ENCODE measurements at regions not wholly inside any gene's neighbourhood (a gene's known extent, or its start where the extent isn't known, plus 50 kb on each side); places are given as distances from the start of the nearest gene placed in this dataset.

GRCh38 chr14:83021323-83021722, 1487.7 kb upstream of the SEL1L start:
- TF ChIP-seq CTCF (IDR thresholded peaks at IDR 0.05; ENCODE audit: control insufficient read depth, extremely low read depth, insufficient read depth) = no peak
- DNase-seq (ENCODE audit: low read depth) = no peak
- no peak overlapping the region for H3K4me3 ChIP-seq (ENCODE audit: low read depth, low read length)

DNA sequence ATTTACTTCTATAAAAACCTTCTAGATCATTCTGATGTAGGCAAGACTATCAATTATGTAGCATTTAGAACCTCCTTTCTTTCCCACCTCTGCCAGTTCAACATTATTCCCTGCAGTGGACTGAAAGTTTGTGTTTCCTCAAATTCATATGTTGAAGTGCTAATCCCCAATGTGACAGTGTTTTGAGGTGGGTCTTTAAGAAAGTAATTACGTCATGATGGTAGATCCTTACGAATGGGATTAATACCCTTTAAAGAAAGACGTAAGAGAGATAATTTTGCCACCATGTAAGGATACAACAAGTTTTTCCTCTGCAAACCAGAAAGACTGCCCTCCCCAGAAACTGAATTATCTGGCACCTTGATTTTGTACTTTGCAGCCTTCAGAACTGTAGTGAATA, 1489.7 kb upstream of the SEL1L start:
- no peak for DNase-seq (ENCODE audit: low read depth)
- TF ChIP-seq CTCF (IDR thresholded peaks at IDR 0.05; ENCODE audit: control insufficient read depth, extremely low read depth, insufficient read depth) = no peak
- H3K4me3 ChIP-seq (ENCODE audit: low read depth, low read length) = no peak overlapping the region

DNA sequence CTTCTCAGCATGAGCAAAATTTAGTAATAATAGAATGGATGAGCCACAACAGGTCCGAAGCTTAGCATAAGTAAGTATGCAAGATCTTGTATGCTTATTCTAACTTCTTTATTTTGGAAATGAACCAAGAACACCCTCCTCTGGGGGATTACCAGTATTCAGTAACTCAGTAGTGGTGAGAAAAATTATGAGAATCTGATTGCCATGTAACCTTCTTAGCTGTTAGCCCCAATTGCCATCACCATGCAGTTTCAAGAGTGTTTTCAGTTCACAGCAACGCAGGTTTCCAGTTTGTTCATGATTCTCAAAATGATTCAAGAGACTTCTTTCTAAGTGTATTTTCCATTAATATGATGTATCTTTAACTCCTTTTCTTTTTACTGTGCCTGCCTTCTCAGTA, 1507.6 kb upstream of the SEL1L start:
- no peak overlapping the region for H3K4me3 ChIP-seq (ENCODE audit: low read depth, low read length)
- no peak for TF ChIP-seq CTCF (IDR thresholded peaks at IDR 0.05; ENCODE audit: control insufficient read depth, extremely low read depth, insufficient read depth)
- no peak for DNase-seq (ENCODE audit: low read depth)

GRCh38 chr14:83042858-83043257, 1509.2 kb upstream of the SEL1L start:
- TF ChIP-seq CTCF (IDR thresholded peaks at IDR 0.05; ENCODE audit: control insufficient read depth, extremely low read depth, insufficient read depth) = no peak
- DNase-seq (ENCODE audit: low read depth) = no peak
- no peak overlapping the region for H3K4me3 ChIP-seq (ENCODE audit: low read depth, low read length)

DNA sequence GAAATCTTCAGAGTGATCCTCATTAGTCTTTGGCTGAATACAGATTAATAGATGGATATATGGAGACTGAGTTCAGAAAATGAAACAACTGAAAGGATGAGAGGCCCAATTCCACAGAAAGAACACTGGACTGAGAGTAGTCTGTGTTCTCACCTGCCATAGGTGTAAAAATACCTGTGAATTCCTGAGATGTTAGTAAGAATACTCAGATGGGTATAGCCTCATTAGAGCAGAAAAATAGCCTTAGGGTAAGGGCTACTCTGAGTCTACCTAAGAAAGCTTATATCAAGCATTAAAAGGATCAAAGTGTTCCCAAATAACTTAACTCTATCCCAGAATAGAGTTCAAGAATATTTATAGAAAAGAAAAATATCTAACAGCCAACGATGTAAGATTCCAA, 1510.3 kb upstream of the SEL1L start:
- no peak for TF ChIP-seq CTCF (IDR thresholded peaks at IDR 0.05; ENCODE audit: control insufficient read depth, extremely low read depth, insufficient read depth)
- no peak for DNase-seq (ENCODE audit: low read depth)
- no peak overlapping the region for H3K4me3 ChIP-seq (ENCODE audit: low read depth, low read length)

DNA sequence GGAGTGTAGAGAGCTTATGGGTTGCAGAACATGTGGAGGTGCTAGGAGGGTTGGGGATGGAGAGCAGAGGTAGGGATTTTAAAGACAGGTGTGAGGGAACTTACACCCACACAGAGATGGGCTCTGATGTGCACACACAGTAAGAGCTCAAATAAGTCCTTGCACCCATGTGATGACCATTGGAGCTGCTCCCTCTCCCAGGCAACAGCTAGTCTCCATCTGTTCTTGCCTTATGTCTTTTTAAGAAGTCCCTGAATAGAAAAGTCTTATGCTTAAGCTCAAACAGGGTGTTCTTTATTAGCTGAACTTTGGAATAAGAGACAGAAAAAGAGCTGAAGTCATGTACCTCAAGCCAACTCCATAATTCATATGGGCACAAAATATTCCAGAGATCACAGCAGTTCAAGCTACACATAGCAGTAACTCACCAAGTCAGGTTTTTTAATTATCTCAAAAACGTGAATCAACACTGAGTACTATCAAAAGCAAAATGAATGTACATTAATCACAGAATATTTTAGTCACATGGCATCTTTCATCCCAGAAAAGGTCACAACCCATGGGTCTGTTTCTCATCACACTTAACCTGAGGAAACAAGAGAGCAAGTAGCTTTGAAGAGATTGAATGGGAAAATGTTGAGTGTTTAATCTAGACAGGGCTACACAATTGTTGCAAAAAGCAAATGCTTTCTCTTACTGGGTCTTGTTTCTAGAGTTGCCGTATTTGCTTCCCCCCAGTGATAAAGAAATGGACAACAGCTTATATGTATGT, 1513.6 kb upstream of the SEL1L start:
- H3K4me3 ChIP-seq (ENCODE audit: low read depth, low read length) = no peak overlapping the region
- no peak for TF ChIP-seq CTCF (IDR thresholded peaks at IDR 0.05; ENCODE audit: control insufficient read depth, extremely low read depth, insufficient read depth)
- no peak for DNase-seq (ENCODE audit: low read depth)

Measured in LNCaP clone FGC (cell line).